HUES64 (cell line): ENCODE measurements at regions not wholly inside any gene's neighbourhood (a gene's known extent, or its start where the extent isn't known, plus 50 kb on each side); places are given as distances from the start of the nearest gene placed in this dataset.
A peak's percentile ranks its signal among the peaks of the same experiment; 100 is the strongest.
"Not testable (repeated sequence)": the region's sequence is repeated elsewhere in the genome, so short reads cannot be mapped to it uniquely, and the experiment has no call there.

ENCODE experiments used
- H3K27ac ChIP-seq: 2 replicates; pipeline ENCODE4 v1.7.0; 2013; ENCODE audit warnings: low read depth, low read length, inconsistent platforms
- H3K27me3 ChIP-seq: 2 replicates; pipeline ENCODE4 v1.6.1; 2013; ENCODE audit warnings: mild to moderate bottlenecking, low read length; ENCODE audit not compliant: insufficient read depth
- H3K36me3 ChIP-seq: 2 replicates; pipeline ENCODE4 v1.6.1; 2013; ENCODE audit warnings: mild to moderate bottlenecking, low read length; ENCODE audit not compliant: insufficient read depth
- H3K4me1 ChIP-seq: 2 replicates; pipeline ENCODE4 v1.6.1; 2013; ENCODE audit warnings: mild to moderate bottlenecking, low read length, moderate library complexity; ENCODE audit not compliant: insufficient read depth
- H3K4me3 ChIP-seq: 2 replicates; pipeline ENCODE4 v1.5.1; 2013; ENCODE audit warnings: mild to moderate bottlenecking, low read length, moderate library complexity
- H3K9ac ChIP-seq: 2 replicates; pipeline ENCODE4 v1.6.1; 2013; ENCODE audit warnings: mild to moderate bottlenecking, low read depth, low read length
- H3K9me3 ChIP-seq: 2 replicates; pipeline ENCODE4 v1.6.1; 2013; ENCODE audit warnings: low read depth, low read length; ENCODE audit not compliant: insufficient read depth
- WGBS: fragments of 150-250, 120-280 bp; methylation state at CpG from one replicate; pipeline ENCODE4 v1.1.7; 2013; ENCODE audit warnings: missing lambda C conversion rate; 5-methylcytosine and 5-hydroxymethylcytosine counted together

DNA sequence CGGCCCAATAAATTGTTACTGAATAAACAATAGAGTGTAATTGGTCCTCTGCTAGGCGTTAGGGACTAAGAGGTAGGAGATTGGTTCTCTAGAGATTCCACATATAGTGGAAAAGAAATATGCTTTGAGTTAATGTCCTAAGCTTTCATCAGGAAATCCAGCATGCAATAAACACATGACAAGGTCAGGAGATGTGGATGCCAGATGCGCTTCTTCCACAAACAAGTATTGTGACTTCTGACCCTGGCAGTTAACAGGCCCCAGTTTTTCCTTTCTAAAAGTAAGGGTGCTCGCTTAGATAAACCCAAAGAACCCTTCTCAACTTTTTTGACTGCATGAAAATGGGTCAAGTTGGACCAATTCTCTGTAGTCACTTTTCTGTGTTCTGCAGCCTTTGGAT is 146.5 kb upstream of the SOX21 start:
- no peak overlapping the region for H3K27ac ChIP-seq
- H3K9ac ChIP-seq: no peak overlapping the region
- WGBS: 95% methylated on average over 4 of the region's 4 CpGs
- no peaks in the 10 kb centered on the region for H3K27me3 ChIP-seq
- no peaks in the 10 kb centered on the region for H3K36me3 ChIP-seq
- H3K9me3 ChIP-seq: peaks cover 3% of the 10 kb centered on the region; the same call in 1 of the 2 replicates
- H3K4me3 ChIP-seq: no peak overlapping the region
- no peaks in the 10 kb centered on the region; the same call in 1 of the 2 replicates for H3K4me1 ChIP-seq

DNA sequence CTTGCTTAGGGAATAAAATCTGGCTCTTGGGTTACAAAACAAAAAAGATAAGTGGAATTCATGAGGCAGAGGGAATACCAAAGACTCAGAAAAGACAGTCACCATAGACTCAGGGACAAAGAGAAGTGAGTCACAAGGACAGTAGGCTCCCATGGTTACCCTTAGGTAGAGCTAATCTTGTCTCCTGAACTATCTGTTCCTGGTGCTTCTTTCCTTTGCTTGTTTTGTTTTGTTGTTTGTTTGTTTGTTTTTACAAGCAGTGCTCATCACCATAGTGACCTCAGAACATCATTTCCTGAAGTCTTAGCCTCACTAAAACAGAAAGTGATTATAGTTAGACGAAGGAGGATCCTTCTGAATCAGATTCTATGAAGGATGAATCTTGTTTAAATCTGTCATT is 142.3 kb upstream of the SOX21 start:
- Histone ChIP-seq H3K9me3 (peaks cover 3% of the 10 kb centered on the region; the same call in 1 of the 2 replicates), H3K27me3 (no peaks in the 10 kb centered on the region)
- no CpG with 5 or more reads among the region's 1 CpG for WGBS

DNA sequence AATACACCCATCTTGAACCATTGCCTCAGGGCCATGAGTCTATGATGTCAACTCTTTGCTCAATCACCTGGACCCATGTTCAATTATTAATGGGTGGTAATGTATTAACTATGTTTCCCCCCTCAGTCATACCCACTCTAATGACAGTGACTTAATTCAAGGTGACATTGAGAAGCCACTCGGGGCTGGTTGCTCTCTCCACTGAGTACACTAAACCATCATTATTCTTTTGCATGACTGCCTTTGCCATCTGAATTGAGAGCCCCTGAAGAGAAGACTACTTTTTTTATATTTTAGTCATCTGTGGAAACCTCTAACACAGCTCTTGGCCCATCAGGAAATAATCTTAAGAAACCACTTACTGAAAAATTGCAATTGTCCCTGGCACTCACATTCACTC is 139.2 kb upstream of the SOX21 start:
- Histone ChIP-seq H3K4me3 (no peak overlapping the region), H3K9ac (no peak overlapping the region), H3K4me1 (no peaks in the 10 kb centered on the region), H3K27ac (no peak overlapping the region), H3K36me3 (no peaks in the 10 kb centered on the region), H3K27me3 (no peaks in the 10 kb centered on the region), H3K9me3 (peaks cover 3% of the 10 kb centered on the region; the same call in 1 of the 2 replicates)
- 94% methylated on average over 1 of the region's 1 CpG for WGBS

More for the DNA sequence above, 142.3 kb upstream of the SOX21 start:
- Histone ChIP-seq H3K4me1 (no peaks in the 10 kb centered on the region; the same call in 1 of the 2 replicates), H3K9ac (no peak overlapping the region), H3K27ac (no peak overlapping the region), H3K4me3 (no peak overlapping the region), H3K36me3 (no peaks in the 10 kb centered on the region)

DNA sequence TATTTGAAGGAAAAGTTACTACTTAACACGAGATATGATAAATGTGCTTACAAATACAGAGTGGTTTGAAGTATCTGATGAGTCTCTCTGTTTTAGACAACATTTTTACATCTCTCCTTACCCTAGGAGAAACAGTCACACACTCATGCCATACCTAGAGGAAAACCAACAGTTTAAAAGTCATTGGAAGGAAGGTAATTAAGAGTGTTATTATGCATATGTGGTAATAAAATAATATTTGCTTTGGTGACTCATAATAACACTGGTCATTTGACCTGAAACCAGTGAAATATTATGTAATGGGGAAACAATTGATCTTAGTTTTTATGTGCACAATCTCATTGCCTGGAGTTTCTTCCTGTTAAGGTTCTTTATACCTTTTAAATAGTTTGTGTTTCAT is 136.9 kb upstream of the SOX21 start:
- no CpG with 5 or more reads among the region's 1 CpG for WGBS
- Histone ChIP-seq H3K36me3 (no peaks in the 10 kb centered on the region), H3K27me3 (no peaks in the 10 kb centered on the region), H3K9me3 (peaks cover 2% of the 10 kb centered on the region; the same call in 1 of the 2 replicates), H3K4me3 (no peak overlapping the region), H3K9ac (no peak overlapping the region), H3K4me1 (no peaks in the 10 kb centered on the region), H3K27ac (no peak overlapping the region)

DNA sequence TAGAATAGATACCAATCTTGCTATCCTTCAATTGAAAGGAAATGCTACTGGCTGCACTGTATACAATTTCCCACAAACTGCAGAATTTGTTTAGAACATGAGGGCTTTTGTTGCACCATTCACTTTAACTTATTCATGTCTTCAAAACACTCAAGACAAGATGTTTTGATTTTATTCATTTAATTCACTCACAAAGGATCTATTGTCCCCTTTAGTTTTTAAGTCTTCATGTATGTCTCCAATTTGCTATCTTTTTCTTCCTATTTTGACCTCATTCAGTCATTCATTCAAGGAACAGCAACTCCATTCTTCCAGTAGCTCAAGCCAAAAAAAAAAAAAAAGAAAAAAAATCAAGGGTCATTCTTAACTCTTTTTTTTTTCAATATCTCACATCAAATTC is 130.6 kb upstream of the SOX21 start:
- Histone ChIP-seq H3K4me3 (no peak overlapping the region), H3K27me3 (no peaks in the 10 kb centered on the region), H3K27ac (no peak overlapping the region), H3K36me3 (no peaks in the 10 kb centered on the region), H3K9me3 (no peaks in the 10 kb centered on the region), H3K4me1 (no peaks in the 10 kb centered on the region), H3K9ac (no peak overlapping the region)

DNA sequence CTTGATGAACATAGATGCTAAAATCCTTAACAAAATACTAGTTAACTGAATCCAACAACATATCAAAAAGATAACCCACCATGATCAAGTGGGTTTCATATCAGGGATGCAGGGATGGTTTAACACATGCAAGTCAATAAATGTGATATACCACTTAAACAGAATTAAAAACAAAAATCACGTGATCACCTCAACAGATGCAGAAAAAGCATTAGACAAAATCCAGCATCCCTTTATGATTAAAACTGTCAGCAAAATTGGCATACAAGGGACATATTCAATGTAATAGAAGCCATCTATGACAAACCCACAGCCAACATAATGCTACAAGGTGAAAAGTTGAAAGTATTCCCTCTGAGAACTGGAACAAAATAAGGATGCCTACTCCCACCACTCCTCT is 124.7 kb upstream of the SOX21 start:
- H3K4me3 ChIP-seq, H3K27ac ChIP-seq, H3K27me3 ChIP-seq, H3K9me3 ChIP-seq, H3K4me1 ChIP-seq, H3K9ac ChIP-seq, H3K36me3 ChIP-seq: not testable (repeated sequence)
- 95% methylated on average over 1 of the region's 1 CpG for WGBS

DNA sequence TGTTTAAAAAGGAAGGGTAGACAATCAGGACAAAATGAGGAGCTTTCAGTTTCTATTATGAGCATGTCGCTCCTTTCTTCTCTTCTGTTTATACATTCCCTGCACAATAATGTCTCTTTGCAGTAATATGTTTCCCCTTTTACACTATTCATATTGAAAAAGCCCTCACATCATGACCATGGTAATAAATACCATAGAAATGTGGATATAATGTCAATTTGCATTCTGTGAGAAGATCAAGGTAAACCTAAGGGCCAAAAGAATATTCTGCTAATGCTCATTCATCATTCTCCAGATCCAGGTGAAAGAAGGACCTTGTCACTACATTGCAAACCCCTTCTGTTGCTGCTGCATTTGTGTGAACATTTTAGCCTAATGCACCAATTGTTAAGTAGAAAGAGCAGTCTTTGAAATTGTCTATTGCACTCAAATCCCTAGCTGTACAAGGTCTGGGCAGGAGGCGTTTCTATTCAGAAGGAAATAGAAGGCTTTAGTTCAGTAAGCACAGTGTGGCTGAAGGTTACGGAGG is 117.6 kb upstream of the SOX21 start:
- 91% methylated on average over 3 of the region's 3 CpGs for WGBS
- H3K36me3 ChIP-seq: no peaks in the 10 kb centered on the region
- H3K9me3 ChIP-seq: no peaks in the 10 kb centered on the region
- H3K4me1 ChIP-seq: peaks cover 45% of the 10 kb centered on the region
- H3K9ac ChIP-seq: no peak overlapping the region
- H3K27ac ChIP-seq: no peak overlapping the region
- no peaks in the 10 kb centered on the region for H3K27me3 ChIP-seq
- no peak overlapping the region for H3K4me3 ChIP-seq

DNA sequence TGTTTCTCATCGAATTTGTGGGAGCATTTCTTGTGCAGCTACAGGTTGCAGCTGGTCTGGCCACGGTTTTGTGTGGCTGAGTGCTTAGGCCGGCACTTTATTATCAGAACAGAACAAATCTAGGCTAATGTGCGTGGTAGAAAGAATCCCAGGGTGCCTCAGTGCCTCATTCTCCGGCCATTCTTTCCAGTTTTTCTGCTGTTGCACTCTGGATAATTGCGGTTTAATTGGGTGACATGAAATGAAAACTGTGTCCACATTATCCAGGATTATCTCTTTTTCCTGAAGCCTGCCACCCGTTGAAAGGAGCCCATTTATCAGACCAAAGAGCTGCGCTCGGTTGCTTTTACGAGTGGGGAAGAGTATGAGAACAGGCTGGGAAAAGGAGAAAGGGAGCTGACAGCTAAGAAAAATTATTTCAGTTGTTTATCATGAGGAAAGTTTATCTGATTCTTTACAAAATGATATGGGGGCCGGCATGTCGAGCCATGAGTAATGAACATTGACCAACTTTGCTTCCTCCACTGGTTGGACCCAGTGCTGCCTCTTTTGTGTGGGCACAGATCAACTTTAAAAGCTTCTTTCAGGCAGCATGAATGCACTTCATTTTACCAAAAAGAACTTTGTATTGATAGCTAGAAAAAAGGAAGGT is 117.0 kb upstream of the SOX21 start:
- Histone ChIP-seq H3K36me3 (no peaks in the 10 kb centered on the region), H3K4me3 (no peak overlapping the region), H3K9me3 (no peaks in the 10 kb centered on the region), H3K27me3 (no peaks in the 10 kb centered on the region), H3K4me1 (peaks cover 49% of the 10 kb centered on the region), H3K9ac (no peak overlapping the region), H3K27ac (no peak overlapping the region)
- 86% methylated on average over 12 of the region's 12 CpGs for WGBS

DNA sequence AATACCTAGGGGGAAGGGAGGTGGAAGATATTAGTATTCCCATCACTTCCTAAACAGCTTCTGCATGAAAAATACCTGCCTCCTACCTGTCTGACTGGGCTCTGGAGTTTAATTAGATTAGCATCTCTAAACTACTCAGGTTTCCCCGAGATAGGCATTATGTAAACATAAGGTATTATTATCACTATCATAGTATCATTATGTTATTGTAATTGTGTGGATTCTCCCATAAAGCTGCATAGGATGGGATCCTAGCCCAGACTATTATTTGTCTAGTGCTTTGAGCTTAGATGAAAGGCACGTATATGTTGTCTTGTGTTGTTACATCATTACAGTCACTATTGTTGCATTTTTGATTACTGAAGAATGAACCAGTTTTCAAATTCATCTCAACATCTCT is 115.2 kb upstream of the SOX21 start:
- Histone ChIP-seq H3K4me1 (peaks cover 58% of the 10 kb centered on the region), H3K9me3 (no peaks in the 10 kb centered on the region), H3K9ac (no peak overlapping the region), H3K4me3 (no peak overlapping the region), H3K27me3 (no peaks in the 10 kb centered on the region), H3K27ac (no peak overlapping the region), H3K36me3 (no peaks in the 10 kb centered on the region)
- WGBS: no CpG with 5 or more reads among the region's 2 CpGs

DNA sequence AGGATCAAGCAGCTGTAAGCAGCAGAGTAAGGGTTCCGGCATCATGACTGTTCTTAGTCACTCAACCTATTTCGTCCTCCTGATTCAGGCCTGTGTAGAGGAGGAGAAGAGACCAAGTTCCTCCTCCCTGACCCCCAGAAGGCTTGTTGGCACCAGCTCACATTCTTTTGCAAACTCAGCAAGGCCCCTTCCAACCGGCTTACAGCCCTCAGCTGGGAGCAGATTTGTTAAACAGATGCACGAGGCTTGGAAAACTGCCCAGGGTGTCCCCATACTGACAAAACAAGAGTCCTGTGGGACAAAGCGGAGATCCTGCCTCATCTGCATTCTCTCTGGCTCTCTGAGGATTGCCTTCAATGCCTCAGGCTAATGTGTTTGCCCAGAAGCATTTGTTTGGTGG is 113.2 kb upstream of the SOX21 start:
- 5% methylated on average over 5 of the region's 5 CpGs for WGBS
- Histone ChIP-seq H3K9ac (no peak overlapping the region), H3K36me3 (no peaks in the 10 kb centered on the region), H3K27ac (peak overlapping the region; percentile 84; the same call in 1 of the 2 replicates), H3K4me3 (peak overlapping the region; percentile 10; the same call in 1 of the 2 replicates), H3K9me3 (no peaks in the 10 kb centered on the region), H3K27me3 (no peaks in the 10 kb centered on the region), H3K4me1 (peaks cover 63% of the 10 kb centered on the region)

DNA sequence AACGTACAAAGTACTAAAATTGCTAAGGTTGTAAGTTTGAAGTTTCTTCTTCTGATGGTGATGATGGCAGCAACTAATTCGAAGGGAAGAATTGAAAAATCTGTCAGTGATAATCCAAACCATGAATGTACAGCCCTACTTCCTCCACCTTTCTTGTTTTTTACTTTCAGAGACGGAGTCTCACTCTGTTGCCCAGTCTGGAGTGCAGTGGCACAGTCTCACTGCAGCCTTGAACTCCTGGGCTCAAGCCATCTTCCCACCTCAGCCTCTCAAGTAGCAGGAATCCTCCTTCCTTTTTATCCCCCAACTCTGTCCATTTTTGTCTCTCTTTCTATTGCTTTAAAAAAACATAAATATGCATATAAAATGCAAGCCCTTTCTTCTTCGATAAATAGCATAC is 112.3 kb upstream of the SOX21 start:
- no peak overlapping the region for H3K4me3 ChIP-seq
- H3K27ac ChIP-seq: no peak overlapping the region
- no peaks in the 10 kb centered on the region for H3K9me3 ChIP-seq
- H3K36me3 ChIP-seq: no peaks in the 10 kb centered on the region
- H3K4me1 ChIP-seq: peaks cover 59% of the 10 kb centered on the region
- no peaks in the 10 kb centered on the region for H3K27me3 ChIP-seq
- WGBS: 97% methylated on average over 4 of the region's 4 CpGs
- H3K9ac ChIP-seq: no peak overlapping the region

DNA sequence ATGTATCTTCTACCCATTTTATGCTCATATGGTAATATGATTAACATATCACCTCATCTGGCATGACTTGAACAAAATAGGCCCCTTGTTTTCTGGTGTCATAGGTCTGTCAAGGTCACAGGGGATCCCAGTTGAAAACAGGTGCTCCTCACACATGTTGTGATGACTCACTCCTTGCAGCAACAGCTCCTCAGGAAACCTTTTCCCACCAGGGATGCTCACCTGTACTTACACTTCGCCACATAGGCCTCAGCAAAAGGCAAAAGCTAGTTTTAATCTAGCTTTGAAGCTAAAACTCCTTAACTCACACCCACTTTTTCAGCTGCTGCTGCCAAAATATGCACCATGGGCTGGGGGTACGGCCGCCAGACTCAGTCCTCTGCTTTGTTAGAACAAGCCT is 110.0 kb upstream of the SOX21 start:
- no peaks in the 10 kb centered on the region for H3K27me3 ChIP-seq
- no peaks in the 10 kb centered on the region for H3K9me3 ChIP-seq
- H3K27ac ChIP-seq: peak overlapping the region; percentile 41; the same call in 1 of the 2 replicates
- peaks cover 37% of the 10 kb centered on the region for H3K4me1 ChIP-seq
- 69% methylated on average over 3 of the region's 3 CpGs for whole genome bisulfite sequencing
- H3K4me3 ChIP-seq: no peak overlapping the region
- H3K9ac ChIP-seq: no peak overlapping the region
- H3K36me3 ChIP-seq: no peaks in the 10 kb centered on the region
